SK-N-SH treated with all-trans-retinoic acid at 6 μM for 48 hours (cell line): ENCODE measurements at regions not wholly inside any gene's neighbourhood (a gene's known extent, or its start where the extent isn't known, plus 50 kb on each side); places are given as distances from the start of the nearest gene placed in this dataset.
"Not testable (repeated sequence)": the region's sequence is repeated elsewhere in the genome, so short reads cannot be mapped to it uniquely, and the experiment has no call there.

Source experiments
- ATAC-seq: fragments of 200-7000 bp; cut with Tn5 transposase; 3 replicates; pipeline ENCODE4 v1.9.1; 2020; ENCODE audit warnings: mild to moderate bottlenecking, moderate library complexity
- ARNTL ChIP-seq: fragments of 450-650 bp; formaldehyde crosslinking; IDR thresholded peaks from 2 replicates; pipeline ENCODE4 v1.5.0; 2020; ENCODE audit warnings: low read depth, mild to moderate bottlenecking, moderate library complexity, borderline replicate concordance
- BACH2 ChIP-seq: fragments of 250-450 bp; sonication (Bioruptor Pico); IDR thresholded peaks from 2 replicates; pipeline ENCODE4 v1.9.0; 2021; ENCODE audit warnings: mild to moderate bottlenecking, borderline replicate concordance
- ESRRG ChIP-seq: fragments of 250-450 bp; sonication (Bioruptor Pico); IDR thresholded peaks from 2 replicates; pipeline ENCODE4 v1.6.1; 2021; ENCODE audit warnings: mild to moderate bottlenecking
- PPARA ChIP-seq: fragments of 250-450 bp; sonication (Bioruptor Pico); IDR thresholded peaks from 2 replicates; pipeline ENCODE4 v1.5.0; 2020; ENCODE audit warnings: mild to moderate bottlenecking, borderline replicate concordance
- RARB ChIP-seq: fragments of 250-450 bp; sonication (Bioruptor Pico); IDR thresholded peaks from 2 replicates; pipeline ENCODE4 v1.8.0; 2021; ENCODE audit warnings: mild to moderate bottlenecking, moderate library complexity
- SNAI2 ChIP-seq: fragments of 250-450 bp; sonication (Bioruptor Pico); IDR thresholded peaks from 2 replicates; pipeline ENCODE4 v1.5.0; 2020; ENCODE audit warnings: mild to moderate bottlenecking, moderate library complexity
- ZC3H10 ChIP-seq: fragments of 250-450 bp; sonication (Bioruptor Pico); IDR thresholded peaks from 2 replicates; pipeline ENCODE4 v1.5.1; 2021; ENCODE audit warnings: mild to moderate bottlenecking, moderate library complexity
- ZFP3 ChIP-seq: fragments of 250-450 bp; sonication (Bioruptor Pico); IDR thresholded peaks from 2 replicates; pipeline ENCODE4 v1.5.0; 2020; ENCODE audit warnings: mild to moderate bottlenecking, moderate library complexity
- ZFP30 ChIP-seq: fragments of 450-650 bp; formaldehyde crosslinking; IDR thresholded peaks from 2 replicates; pipeline ENCODE4 v1.5.0; 2022; ENCODE audit warnings: mild to moderate bottlenecking, moderate library complexity
- ZNF70 ChIP-seq: fragments of 450-650 bp; formaldehyde crosslinking; IDR thresholded peaks from 2 replicates; pipeline ENCODE4 v1.5.0; 2020; ENCODE audit warnings: mild to moderate bottlenecking, moderate library complexity
- ZNF8 ChIP-seq: fragments of 450-650 bp; formaldehyde crosslinking; IDR thresholded peaks from 2 replicates; pipeline ENCODE4 v1.5.0; 2020; ENCODE audit warnings: mild to moderate bottlenecking, moderate library complexity
- TF ChIP-seq, protein P1 (sequence below): fragments of 250-450 bp; sonication (Bioruptor Pico); IDR thresholded peaks from 2 replicates; pipeline ENCODE4 v1.5.1; 2020; ENCODE audit warnings: low read depth, mild to moderate bottlenecking, moderate library complexity
- TF ChIP-seq, protein P2 (sequence below): fragments of 250-450 bp; sonication (Bioruptor Pico); IDR thresholded peaks from 2 replicates; pipeline ENCODE4 v1.8.0; 2021; ENCODE audit warnings: low read depth, mild to moderate bottlenecking, moderate library complexity, borderline replicate concordance
- TF ChIP-seq, protein P3 (sequence below): fragments of 250-450 bp; sonication (Bioruptor Pico); IDR thresholded peaks from 2 replicates; pipeline ENCODE4 v1.5.0; 2020; ENCODE audit warnings: mild to moderate bottlenecking, moderate library complexity
- TF ChIP-seq, protein P4 (sequence below): fragments of 250-450 bp; sonication (Bioruptor Pico); IDR thresholded peaks from 2 replicates; pipeline ENCODE4 v1.5.1; 2021; ENCODE audit warnings: mild to moderate bottlenecking, moderate library complexity

GRCh38 chr12:33044447-33044846 lies 147.9 kb upstream of the PKP2 start:
- ATAC-seq, result no peak

GRCh38 chr12:33041562-33041961 lies 145.0 kb upstream of the PKP2 start:
- TF ChIP-seq, protein P1, sequence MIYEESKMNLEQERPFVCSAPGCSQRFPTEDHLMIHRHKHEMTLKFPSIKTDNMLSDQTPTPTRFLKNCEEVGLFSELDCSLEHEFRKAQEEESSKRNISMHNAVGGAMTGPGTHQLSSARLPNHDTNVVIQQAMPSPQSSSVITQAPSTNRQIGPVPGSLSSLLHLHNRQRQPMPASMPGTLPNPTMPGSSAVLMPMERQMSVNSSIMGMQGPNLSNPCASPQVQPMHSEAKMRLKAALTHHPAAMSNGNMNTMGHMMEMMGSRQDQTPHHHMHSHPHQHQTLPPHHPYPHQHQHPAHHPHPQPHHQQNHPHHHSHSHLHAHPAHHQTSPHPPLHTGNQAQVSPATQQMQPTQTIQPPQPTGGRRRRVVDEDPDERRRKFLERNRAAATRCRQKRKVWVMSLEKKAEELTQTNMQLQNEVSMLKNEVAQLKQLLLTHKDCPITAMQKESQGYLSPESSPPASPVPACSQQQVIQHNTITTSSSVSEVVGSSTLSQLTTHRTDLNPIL (CRISPR knock-in tag), result no peak
- TF ChIP-seq ZNF8 (CRISPR knock-in tag) (no peak), ARNTL (CRISPR knock-in tag) (no peak), BACH2 (CRISPR knock-in tag) (no peak), ZFP30 (CRISPR knock-in tag) (no peak), SNAI2 (CRISPR knock-in tag) (no peak), ZNF70 (CRISPR knock-in tag) (no peak), RARB (CRISPR knock-in tag) (no peak), PPARA (no peak)
- TF ChIP-seq, protein P2, sequence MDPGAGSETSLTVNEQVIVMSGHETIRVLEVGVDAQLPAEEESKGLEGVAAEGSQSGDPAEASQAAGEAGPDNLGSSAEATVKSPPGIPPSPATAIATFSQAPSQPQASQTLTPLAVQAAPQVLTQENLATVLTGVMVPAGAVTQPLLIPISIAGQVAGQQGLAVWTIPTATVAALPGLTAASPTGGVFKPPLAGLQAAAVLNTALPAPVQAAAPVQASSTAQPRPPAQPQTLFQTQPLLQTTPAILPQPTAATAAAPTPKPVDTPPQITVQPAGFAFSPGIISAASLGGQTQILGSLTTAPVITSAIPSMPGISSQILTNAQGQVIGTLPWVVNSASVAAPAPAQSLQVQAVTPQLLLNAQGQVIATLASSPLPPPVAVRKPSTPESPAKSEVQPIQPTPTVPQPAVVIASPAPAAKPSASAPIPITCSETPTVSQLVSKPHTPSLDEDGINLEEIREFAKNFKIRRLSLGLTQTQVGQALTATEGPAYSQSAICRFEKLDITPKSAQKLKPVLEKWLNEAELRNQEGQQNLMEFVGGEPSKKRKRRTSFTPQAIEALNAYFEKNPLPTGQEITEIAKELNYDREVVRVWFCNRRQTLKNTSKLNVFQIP (CRISPR knock-in tag), result no peak
- TF ChIP-seq, protein P3, sequence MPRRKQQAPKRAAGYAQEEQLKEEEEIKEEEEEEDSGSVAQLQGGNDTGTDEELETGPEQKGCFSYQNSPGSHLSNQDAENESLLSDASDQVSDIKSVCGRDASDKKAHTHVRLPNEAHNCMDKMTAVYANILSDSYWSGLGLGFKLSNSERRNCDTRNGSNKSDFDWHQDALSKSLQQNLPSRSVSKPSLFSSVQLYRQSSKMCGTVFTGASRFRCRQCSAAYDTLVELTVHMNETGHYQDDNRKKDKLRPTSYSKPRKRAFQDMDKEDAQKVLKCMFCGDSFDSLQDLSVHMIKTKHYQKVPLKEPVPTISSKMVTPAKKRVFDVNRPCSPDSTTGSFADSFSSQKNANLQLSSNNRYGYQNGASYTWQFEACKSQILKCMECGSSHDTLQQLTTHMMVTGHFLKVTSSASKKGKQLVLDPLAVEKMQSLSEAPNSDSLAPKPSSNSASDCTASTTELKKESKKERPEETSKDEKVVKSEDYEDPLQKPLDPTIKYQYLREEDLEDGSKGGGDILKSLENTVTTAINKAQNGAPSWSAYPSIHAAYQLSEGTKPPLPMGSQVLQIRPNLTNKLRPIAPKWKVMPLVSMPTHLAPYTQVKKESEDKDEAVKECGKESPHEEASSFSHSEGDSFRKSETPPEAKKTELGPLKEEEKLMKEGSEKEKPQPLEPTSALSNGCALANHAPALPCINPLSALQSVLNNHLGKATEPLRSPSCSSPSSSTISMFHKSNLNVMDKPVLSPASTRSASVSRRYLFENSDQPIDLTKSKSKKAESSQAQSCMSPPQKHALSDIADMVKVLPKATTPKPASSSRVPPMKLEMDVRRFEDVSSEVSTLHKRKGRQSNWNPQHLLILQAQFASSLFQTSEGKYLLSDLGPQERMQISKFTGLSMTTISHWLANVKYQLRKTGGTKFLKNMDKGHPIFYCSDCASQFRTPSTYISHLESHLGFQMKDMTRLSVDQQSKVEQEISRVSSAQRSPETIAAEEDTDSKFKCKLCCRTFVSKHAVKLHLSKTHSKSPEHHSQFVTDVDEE (CRISPR knock-in tag), result no peak
- ATAC-seq, result no peak

More at GRCh38 chr12:33044447-33044846, 147.9 kb upstream of the PKP2 start:
- TF ChIP-seq SNAI2 (CRISPR knock-in tag), result no peak

- ATAC-seq, result not testable (repeated sequence)
Measured at GRCh38 chr12:33033999-33034398, 137.4 kb upstream of the PKP2 start.

GRCh38 chr12:33026791-33027190 lies 130.2 kb upstream of the PKP2 start:
- TF ChIP-seq ZFP3 (CRISPR knock-in tag), result no peak
- no peak for TF ChIP-seq ZNF8 (CRISPR knock-in tag)
- ATAC-seq, result no peak

DNA sequence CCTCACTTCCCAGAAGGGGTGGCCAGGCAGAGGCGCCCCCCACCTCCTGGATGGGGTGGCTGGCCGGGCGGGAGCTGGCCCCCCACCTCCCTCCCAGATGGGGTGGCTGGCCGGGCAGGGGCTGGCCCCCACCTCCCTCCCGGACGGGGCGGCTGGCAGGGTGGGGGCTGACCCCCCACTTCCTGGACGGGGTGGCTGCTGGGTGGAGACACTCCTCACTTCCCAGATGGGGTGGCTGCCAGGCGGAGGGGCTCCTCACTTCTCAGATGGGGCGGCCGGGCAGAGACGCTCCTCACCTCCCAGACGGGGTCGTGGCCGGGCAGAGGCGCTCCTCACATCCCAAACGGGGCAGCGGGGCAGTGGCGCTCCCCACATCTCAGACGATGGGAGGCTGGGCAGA lies 126.1 kb upstream of the PKP2 start:
- not testable (repeated sequence) for ATAC-seq

DNA sequence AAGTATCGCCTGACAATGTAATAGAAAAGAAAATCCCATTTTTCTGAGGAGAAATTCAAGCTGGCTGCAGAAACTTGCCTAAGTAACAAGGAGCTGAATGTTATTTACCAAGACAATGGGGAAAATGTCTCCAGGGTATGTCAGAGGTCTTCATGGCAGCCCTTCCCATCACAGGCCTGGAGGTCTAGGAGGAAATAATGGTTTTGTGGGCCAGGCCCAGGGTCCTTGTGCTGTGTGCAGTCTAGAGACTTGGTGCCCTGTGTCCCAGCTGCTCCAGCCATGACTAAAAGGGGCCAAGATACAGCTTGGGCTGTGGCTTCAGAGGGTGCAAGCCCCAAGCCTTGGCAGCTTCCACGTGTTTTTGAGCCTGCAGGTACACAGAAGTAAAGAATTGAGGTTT lies 120.5 kb upstream of the PKP2 start:
- not testable (repeated sequence) for ATAC-seq

- TF ChIP-seq ZNF70 (CRISPR knock-in tag) (no peak), ARNTL (CRISPR knock-in tag) (no peak), RARB (CRISPR knock-in tag) (no peak), ZC3H10 (CRISPR knock-in tag) (no peak), ESRRG (CRISPR knock-in tag) (no peak), ZNF8 (CRISPR knock-in tag) (no peak)
- TF ChIP-seq, protein P3 (CRISPR knock-in tag), result no peak
- TF ChIP-seq, protein P4, sequence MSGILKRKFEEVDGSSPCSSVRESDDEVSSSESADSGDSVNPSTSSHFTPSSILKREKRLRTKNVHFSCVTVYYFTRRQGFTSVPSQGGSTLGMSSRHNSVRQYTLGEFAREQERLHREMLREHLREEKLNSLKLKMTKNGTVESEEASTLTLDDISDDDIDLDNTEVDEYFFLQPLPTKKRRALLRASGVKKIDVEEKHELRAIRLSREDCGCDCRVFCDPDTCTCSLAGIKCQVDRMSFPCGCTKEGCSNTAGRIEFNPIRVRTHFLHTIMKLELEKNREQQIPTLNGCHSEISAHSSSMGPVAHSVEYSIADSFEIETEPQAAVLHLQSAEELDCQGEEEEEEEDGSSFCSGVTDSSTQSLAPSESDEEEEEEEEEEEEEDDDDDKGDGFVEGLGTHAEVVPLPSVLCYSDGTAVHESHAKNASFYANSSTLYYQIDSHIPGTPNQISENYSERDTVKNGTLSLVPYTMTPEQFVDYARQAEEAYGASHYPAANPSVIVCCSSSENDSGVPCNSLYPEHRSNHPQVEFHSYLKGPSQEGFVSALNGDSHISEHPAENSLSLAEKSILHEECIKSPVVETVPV (CRISPR knock-in tag), result no peak
- TF ChIP-seq, all 23 proteins: peak for 0
- ATAC-seq, result no peak
Measured at GRCh38 chr12:33012226-33012625, 115.6 kb upstream of the PKP2 start.
